GM12872 (cell line): ENCODE measurements at regions not wholly inside any gene's neighbourhood (a gene's known extent, or its start where the extent isn't known, plus 50 kb on each side); places are given as distances from the start of the nearest gene placed in this dataset.

Experiments used
- TF ChIP-seq, protein P1 (sequence below): IDR thresholded peaks from 3 replicates; pipeline ENCODE4 v1.5.1; 2011; ENCODE audit warnings: low read depth, mild to moderate bottlenecking, low read length, moderate library complexity; ENCODE audit not compliant: insufficient read depth

DNA sequence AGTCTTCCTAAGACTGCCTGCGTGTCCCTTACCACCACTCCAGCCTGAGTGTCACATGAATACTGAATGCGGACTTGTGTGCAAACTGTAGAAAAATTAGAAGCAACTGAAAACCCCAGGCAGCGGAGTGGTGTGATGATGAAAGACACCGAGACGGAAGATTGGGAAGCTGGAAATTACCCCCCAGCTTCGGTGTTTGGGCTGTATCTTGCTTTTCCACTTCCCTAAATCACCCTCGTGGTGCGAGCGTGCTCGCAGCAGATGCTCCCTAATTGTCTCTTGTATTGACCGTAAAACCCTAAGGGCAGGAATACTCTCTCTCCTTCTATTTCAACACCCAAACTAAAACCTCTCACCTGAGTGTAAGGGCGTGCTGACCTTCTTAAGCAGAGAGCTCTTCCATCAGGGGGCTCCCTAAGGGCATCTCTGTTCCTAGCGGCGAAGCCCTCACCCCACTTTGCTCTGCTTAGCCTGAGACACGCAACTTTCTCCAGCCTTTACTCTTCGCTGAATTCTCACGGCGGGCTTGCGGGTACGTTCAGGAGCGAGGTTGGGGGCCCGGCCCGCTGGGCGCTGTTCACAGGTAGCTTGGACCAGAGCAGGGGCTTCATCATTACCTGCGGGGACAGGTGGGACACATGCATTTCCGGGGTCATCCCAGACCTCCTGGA is 62.4 kb downstream of the CRYBB2 start:
- TF ChIP-seq, protein P1, sequence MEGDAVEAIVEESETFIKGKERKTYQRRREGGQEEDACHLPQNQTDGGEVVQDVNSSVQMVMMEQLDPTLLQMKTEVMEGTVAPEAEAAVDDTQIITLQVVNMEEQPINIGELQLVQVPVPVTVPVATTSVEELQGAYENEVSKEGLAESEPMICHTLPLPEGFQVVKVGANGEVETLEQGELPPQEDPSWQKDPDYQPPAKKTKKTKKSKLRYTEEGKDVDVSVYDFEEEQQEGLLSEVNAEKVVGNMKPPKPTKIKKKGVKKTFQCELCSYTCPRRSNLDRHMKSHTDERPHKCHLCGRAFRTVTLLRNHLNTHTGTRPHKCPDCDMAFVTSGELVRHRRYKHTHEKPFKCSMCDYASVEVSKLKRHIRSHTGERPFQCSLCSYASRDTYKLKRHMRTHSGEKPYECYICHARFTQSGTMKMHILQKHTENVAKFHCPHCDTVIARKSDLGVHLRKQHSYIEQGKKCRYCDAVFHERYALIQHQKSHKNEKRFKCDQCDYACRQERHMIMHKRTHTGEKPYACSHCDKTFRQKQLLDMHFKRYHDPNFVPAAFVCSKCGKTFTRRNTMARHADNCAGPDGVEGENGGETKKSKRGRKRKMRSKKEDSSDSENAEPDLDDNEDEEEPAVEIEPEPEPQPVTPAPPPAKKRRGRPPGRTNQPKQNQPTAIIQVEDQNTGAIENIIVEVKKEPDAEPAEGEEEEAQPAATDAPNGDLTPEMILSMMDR, result no peak

DNA sequence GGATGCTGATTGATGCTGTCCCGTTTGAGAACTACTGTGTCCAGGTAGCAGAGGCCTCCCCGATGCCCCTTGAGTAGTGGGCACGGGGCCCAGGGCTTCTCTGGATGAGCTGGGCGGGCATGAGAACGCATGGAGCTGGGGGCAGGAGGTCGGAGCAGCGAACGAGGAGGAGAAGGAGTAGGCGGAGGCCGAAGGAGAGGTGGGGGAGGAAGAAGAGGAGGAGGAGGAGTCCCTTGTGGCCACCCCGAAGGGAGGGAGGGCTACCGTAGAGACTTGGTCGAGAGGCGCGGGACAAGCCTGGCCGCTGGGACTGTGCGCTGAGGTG is 62.9 kb downstream of the CRYBB2 start:
- TF ChIP-seq, protein P1, result no peak

DNA sequence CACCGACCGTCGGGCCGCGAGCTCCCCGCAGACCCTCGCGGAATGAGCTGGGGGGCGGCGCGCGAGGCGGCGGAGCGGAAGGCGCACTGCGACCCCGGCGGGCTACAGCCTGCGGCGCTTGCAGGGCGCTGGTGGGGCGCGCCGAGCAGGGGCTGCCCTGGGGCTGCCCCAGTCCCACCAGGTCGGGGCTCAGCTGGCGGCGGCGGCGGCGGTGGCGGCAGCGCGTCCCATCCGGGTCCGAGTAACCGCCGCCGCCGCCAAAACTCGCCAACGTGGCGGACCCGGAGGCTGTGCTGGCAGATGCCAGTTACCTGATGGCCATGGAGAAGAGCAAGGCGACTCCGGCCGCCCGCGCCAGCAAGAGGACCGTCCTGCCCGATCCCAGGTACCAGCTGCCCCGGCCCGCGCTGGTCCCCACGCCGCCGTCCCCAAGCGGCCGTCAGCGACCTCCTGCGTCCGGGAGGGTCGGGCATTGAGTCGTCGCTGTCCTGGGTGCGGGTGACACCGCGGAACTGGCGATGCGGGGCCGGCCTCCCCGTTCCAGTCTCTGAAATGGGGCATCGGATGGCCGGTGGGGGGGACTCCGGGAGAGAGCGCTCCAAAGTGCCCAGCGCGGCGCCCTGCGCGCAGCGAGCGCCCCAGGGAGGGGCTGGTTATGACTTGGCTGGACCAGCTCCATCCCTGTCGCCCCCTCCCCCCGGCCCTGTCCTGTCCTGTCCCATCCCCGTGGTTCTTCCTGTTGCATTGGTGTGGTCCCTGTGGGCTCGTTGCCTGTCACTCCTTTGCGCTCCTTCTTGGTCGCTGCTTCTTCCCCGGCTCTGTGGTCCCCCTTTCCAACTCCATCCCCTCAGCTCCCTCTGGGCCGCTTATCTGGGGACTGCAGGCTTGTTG is 63.5 kb downstream of the CRYBB2 start:
- TF ChIP-seq, protein P1, result no peak

GRCh38 chr22:25318081-25318823 is 98.8 kb downstream of the CRYBB2 start:
- TF ChIP-seq, protein P1, result no peak

DNA sequence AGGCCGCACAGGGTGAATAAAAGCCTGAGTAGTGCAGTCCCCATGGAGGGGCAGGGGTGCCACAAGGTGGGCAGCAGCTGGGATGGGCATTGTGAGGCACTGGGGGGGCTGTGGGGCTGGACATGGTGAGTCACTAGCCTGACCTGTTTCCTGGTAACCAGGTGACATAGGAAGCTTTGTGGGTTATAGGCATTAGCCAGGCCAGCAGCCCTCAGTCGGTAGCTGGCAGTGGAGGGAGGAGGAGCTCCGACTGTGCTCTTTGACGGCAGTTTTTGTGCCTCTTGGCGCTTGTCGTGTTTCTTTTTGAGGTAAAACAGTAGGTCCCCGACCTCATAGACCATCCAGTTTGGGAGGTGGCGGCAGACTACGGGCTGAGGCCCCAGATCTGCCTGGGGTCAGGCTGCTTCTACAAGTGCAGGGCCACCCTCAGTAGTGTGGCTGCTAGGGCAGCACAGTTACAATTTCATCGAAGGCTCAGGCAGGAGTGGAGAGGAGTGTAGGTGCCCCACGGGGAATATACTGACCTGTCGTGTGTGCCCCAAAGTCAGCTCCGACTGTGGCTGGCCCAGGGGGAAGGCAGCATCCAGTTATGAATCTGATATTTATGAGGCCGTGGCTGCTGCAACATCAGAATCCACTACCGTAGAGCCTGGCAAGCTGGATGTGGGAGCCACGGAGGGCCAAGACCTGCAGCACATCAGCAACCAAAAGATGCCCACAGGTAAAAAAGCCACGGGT is 107.7 kb downstream of the CRYBB2 start:
- TF ChIP-seq, protein P1, result no peak

DNA sequence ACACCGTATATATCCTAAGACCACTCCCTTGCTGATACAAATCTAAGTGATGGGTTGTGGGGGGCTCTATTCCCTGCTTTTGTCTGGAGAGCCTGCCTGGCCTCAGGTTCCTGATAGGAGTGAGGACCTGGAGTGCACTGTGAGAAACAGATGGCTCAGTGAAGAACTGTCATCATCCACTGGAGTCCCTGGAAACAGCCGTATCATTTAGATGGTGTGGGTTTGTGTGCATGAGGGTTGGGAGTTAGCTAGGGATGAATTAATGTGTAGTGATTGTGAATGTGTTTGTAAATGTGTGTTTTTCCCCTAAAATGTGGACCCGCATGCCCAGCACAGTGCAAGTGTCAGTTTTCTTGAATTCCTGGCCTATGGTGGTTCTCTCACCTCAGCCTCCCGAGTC is 111.6 kb downstream of the CRYBB2 start:
- TF ChIP-seq, protein P1, result no peak

DNA sequence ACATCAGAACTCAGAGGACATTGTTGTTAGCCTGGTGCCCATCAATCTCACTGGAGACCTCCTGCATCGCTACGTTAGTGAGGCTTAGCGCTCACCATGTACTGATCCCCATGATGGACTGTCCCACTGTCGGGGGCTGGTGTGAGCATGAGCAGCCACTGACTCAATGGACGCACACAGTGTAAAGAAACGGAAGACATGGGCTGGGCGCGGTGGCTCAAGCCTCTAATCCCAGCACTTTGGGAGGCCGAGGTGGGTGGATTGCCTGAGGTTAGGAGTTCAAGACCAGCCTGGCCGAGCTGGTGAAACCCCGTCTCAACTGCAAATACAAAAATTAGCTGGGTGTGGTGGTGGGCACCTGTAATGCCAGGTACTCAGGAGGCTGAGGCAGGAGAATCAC is 112.9 kb downstream of the CRYBB2 start:
- TF ChIP-seq, protein P1, result no peak
